ENCODE measurements at regions not wholly inside any gene's neighbourhood (a gene's known extent, or its start where the extent isn't known, plus 50 kb on each side); places are given as distances from the start of the nearest gene placed in this dataset.
"Not testable (repeated sequence)": the region's sequence is repeated elsewhere in the genome, so short reads cannot be mapped to it uniquely, and the experiment has no call there.

DNA sequence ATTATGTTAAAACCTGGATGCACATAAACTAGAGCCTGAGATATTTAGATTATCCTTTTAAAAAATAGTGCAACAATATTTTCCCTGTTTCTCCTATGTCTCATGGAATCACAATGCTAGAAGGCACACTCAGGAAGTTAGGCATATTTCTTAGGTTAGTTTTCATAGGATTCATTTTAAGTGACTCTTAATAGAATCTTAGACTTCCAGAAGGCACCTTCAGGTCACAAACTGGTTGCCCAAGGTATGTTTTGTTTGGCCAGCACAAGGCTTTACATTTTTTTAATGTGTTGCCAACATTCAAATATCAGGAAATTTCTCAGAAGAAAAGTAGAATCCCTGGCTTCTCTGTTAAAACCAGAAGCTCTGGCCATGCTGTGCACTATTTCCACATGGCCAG is 129.3 kb downstream of the LNPK start:
- DNase-seq (ENCODE audit: low spot score): no peak

- DNase-seq (ENCODE audit: low spot score): no peak
Observed at GRCh38 chr2:175872005-175872348, 130.1 kb downstream of the LNPK start.

- DNase-seq (ENCODE audit: low spot score): no peak
Observed at GRCh38 chr2:175871331-175872004, 130.6 kb downstream of the LNPK start.

GRCh38 chr2:175865716-175866115 is 136.4 kb downstream of the LNPK start:
- no peak for DNase-seq (ENCODE audit: low spot score)

GRCh38 chr2:175864137-175864850 is 137.8 kb downstream of the LNPK start:
- DNase-seq (ENCODE audit: low spot score): no peak

- DNase-seq (ENCODE audit: low spot score): no peak
Observed at GRCh38 chr2:175861958-175862357, 140.1 kb downstream of the LNPK start.

GRCh38 chr2:175855794-175856453 is 146.1 kb downstream of the LNPK start:
- no peak for DNase-seq (ENCODE audit: low spot score)

DNA sequence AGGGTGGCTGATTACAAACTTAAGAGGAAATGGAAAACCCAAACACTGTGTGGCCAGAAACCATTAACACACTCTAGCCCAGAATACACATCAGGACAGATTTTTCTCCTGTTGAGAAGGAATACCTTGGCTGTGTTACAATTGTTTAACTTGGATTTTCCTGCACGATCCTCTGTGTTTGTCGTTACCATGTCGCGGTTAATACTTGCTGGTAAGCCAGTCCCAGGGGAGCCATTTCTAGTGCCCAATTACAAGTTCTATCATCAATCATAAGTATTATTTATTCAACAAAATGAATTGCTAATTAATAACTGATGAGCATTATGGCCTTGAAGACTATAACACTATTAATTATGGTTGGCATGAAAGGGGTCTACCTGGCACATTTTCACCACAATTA is 146.8 kb downstream of the LNPK start:
- no peak for DNase-seq (ENCODE audit: low spot score)

GRCh38 chr2:175854665-175855064 is 147.4 kb downstream of the LNPK start:
- DNase-seq (ENCODE audit: low spot score): no peak

DNA sequence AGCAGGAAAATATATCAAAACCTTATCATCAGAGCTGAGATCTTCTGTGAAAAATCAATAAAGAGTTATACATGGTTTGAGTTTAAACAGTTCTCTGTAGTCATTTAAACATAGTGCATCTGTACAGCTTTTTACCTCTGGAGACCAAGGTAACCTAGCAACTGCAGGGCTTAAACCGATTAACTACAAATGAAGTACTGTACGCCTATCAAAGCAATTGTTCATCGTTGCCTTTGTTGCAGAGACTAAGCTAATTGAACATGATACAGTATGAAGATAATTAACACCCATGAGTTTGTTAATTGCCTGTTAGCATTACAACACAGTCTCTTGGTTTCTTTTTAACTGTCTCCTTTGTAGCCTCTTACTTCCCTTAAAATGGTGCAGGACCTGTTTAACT is 147.9 kb downstream of the LNPK start:
- DNase-seq (ENCODE audit: low spot score): no peak

DNA sequence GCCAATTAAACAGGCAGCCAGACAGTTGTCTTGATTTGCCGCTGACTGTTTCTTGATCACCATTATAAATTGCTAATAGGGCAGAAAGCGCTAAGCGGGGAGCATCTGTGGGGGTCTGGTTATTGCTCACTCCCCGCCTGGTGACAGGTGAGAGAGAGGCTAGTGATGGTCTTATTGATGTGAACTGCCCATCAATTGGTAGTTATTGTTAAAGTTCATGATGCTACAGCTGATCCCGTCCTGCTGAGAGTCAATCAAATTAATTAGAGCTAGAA is 148.5 kb downstream of the LNPK start:
- DNase-seq (ENCODE audit: low spot score): no peak

DNA sequence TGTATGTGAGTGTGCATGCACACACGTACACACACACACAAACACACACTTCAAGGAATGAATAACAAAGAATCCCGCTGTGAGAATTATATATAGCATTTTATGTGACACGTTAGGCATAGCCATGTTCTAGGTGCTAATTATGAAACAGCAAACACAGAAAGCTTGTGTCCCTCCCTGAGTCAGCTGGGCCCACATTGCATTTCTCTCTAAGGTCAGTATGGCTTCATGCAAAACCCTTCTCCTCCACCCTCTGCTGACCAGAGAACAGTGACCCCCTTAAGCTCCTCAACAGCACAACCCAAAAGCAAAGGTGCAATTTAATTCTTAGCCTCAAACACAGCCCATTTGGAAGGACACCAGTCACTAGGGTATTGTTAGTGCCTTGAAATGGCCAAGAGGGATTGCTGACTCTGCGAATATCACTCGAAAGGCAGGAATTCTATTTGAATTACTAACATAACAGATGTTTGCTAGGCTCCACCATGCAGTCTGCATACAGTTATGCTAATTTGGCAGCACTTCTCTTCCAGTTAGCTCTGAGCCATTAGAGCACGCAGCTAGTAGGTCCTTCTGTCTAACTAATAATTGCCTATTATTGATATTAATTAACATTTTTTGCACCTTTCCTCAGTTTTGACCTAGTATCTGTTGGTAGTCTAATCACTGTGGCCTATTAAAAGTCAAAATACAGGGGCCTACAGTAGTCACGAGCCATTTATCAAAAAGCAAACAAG is 149.0 kb downstream of the LNPK start:
- peak; percentile 23 for DNase-seq (ENCODE audit: low spot score)

DNA sequence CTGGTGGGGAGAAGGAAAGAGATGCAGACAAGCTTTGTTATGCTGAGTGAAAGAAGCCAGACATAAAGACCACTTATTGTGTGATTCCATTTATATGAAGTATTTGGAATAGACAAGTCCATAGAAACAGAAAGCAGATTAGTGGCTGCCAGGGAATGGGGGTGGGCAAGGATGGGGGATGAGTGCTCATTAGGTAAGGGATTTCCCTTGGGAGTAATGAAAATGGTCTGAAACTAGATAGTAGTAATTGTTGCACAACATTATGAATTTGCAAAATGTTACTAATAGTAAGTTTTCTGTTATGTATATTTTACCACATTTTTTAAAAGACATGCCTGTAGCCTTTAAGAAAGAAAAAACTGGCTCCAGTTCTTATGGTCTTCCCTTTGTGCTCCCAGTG is 154.9 kb downstream of the LNPK start:
- no peak for DNase-seq (ENCODE audit: low spot score)

GRCh38 chr2:175844169-175844568 is 157.9 kb downstream of the LNPK start:
- DNase-seq (ENCODE audit: low spot score): peak; percentile 48

DNA sequence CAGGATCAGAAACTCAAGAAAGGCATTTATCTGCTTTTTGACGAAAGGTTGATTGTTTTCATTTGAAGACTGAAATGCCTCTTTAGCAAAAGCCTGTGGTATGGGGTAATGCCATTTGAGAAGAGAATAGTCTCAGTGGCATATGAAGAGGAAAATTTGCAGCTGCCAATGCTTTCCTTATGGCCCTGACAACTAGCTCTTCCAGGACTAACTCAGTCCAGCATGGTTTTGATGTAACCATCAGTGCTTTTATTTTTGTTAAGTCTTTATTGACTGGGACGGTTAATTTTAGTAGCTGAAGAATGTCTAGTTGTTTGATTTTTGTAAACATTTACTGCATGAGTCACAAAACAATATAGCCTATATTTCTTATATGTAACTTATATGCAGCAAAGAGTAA is 158.4 kb downstream of the LNPK start:
- DNase-seq (ENCODE audit: low spot score): no peak

- DNase-seq (ENCODE audit: low spot score): no peak
Observed at GRCh38 chr2:175842996-175843395, 159.1 kb downstream of the LNPK start.

DNA sequence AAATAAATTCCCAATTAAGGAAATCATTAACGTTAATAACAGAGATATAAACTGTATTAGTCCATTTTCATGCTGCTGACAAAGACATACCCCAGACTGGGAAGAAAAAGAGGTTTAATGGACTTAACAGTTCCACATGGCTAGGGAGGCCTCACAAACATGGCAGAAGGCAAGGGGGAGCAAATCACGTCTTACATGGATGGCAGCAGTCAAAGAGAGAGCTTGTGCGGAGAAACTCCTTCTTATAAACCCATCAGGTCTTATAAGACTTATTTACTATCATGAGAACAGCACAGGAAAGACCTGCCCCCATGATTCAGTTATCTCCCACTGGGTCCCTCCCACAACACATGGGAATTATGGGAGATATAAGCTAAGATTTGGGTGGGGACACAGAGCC is 161.3 kb downstream of the LNPK start:
- DNase-seq (ENCODE audit: low spot score): not testable (repeated sequence)

DNA sequence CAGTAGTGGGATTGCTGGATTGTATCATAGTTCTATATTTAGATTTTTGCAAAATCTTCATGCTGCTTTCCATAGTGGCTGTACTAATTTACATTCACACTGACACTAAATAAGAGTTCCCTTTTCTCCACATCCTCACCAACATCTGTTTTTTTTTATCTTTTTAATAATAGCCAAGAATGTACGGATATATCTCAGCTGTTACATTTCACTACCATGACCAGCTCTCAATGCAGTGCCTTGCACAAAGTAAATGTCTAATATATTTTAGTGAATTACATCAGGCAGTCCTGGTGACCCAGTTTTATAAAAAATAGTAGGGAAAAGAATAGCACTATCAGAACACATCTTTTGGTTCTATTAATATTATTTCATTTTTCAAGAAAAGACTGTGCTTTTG is 161.8 kb downstream of the LNPK start:
- DNase-seq (ENCODE audit: low spot score): no peak

DNA sequence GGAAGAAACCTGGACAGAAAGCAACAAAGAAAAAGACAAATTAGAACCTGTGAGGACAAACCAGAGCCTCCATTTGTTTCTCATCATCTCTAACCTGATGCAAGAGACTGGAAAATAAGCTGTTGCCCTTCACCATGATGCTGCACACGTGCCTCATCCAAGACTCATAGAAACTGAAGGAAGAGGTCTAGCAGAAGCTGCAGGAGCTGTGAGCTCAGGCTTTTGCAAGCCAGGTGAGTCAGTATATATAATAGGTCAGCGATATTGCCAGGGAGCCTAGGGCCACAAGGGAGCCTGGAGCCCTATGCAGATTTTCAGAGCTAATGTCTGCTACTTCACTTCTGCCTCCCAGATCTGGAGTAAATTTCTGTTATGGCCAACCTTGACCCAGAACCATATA is 163.1 kb downstream of the LNPK start:
- no peak for DNase-seq (ENCODE audit: low spot score)

- DNase-seq (ENCODE audit: low spot score): no peak
Observed at GRCh38 chr2:175837046-175837445, 165.0 kb downstream of the LNPK start.

DNA sequence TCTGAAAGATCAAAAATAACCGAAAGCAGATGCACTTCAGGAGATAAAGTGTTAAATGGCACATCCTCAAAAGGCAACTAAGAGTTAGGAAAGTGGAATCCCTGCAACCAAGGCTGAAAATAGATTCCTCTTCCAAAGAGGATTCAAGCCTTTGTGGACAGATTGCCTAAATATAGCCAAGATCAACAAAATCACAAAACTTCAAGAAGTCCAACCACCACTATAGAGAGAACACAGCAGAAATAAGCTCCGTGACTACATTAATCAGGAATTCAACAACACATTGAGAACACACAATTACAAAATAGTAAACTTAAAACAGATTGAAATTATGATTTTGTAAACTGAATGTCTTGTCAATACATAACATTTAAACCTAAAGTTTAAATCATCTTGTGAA is 165.7 kb downstream of the LNPK start:
- DNase-seq (ENCODE audit: low spot score): no peak

- DNase-seq (ENCODE audit: low spot score): peak; percentile 20
Observed at GRCh38 chr2:175834477-175834876, 167.6 kb downstream of the LNPK start.

DNA sequence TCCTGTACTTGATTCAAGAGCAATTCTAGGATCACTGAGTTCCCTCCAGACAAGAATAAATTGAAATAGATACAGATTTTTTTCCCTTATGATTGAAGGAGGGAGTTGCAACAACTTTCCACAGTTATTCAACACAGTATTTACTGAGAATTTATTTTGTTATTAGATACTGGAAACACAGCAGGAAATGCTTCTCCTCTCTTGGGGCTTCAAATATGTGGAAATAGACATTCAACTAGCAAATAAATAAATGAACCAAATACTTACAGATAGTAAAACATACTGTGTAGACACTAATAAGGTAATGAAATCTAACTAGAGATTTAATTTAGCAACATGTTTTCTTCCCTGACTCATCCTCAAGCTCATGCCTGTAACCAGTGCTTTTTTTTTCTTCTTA is 169.2 kb downstream of the LNPK start:
- no peak for DNase-seq (ENCODE audit: low spot score)

All from iPS-NIHi11 (cell line).